PC-9 (cell line): ENCODE measurements at regions not wholly inside any gene's neighbourhood (a gene's known extent, or its start where the extent isn't known, plus 50 kb on each side); places are given as distances from the start of the nearest gene placed in this dataset.

Source experiments
- BruUV-seq: library from RNA; stranded (reverse); fragments of 400-500 nt; replicated peaks from 2 replicates; lab custom pipeline; 2021; lab: Mats Ljungman, UMichigan
- CTCF ChIA-PET: fragments of 300-600 bp; sonication (Branson Sonifier 250); formaldehyde crosslinking; loops from one replicate; lab custom pipeline; 2022; ENCODE audit warnings: antibody characterized with exemption; lab: Charles Lee
- POLR2A ChIA-PET: fragments of 300-600 bp; sonication (Branson Sonifier 250); formaldehyde crosslinking; loops from one replicate; lab custom pipeline; 2022; ENCODE audit warnings: antibody characterized with exemption; ENCODE audit not compliant: unreplicated experiment; lab: Charles Lee
- DNase-seq, 2 experiments: peaks; one replicate each; pipeline versions ENCODE4 v3.0.0 to v3.0.0-alpha.2; 2015 to 2022; ENCODE audit warnings: mixed read lengths in 1 of 2
- H2AFZ ChIP-seq: fragments of 200-600 bp; sonication (generic); 2 replicates; pipeline ENCODE4 v1.8.1; 2017; ENCODE audit warnings: antibody characterized with exemption
- H3F3A ChIP-seq: fragments of 200-600 bp; sonication (generic); 2 replicates; pipeline ENCODE4 v1.8.1; 2017; ENCODE audit warnings: antibody characterized with exemption, mild to moderate bottlenecking, low read depth; ENCODE audit not compliant: insufficient read depth
- H3K27ac ChIP-seq: fragments of 200-600 bp; sonication (generic); 2 replicates; pipeline ENCODE4 v1.6.1; 2016; ENCODE audit warnings: mixed run types
- H3K27me3 ChIP-seq: fragments of 200-600 bp; sonication (generic); 2 replicates; pipeline ENCODE4 v1.6.1; 2016; ENCODE audit warnings: low read depth, mixed run types; ENCODE audit not compliant: insufficient read depth
- H3K36me3 ChIP-seq: fragments of 200-600 bp; sonication (generic); 2 replicates; pipeline ENCODE4 v1.6.1; 2016; ENCODE audit warnings: low read depth, mixed run types
- H3K4me1 ChIP-seq: fragments of 200-600 bp; sonication (generic); replicated peaks from 2 replicates; pipeline ENCODE4 v1.6.1; 2016; ENCODE audit warnings: mixed run types; ENCODE audit not compliant: insufficient read depth
- H3K4me2 ChIP-seq: fragments of 200-600 bp; sonication (generic); 2 replicates; pipeline ENCODE4 v1.6.1; 2017; ENCODE audit warnings: mixed run types
- H3K4me3 ChIP-seq: fragments of 200-600 bp; sonication (generic); 2 replicates; pipeline ENCODE4 v1.6.1; 2016; ENCODE audit warnings: mixed run types
- H3K79me2 ChIP-seq: fragments of 200-600 bp; sonication (generic); 2 replicates; pipeline ENCODE4 v1.6.1; 2017; ENCODE audit warnings: low read depth, mixed run types
- H3K9me2 ChIP-seq: fragments of 200-600 bp; sonication (generic); 2 replicates; pipeline ENCODE4 v1.8.1; 2017; ENCODE audit warnings: mild to moderate bottlenecking; ENCODE audit not compliant: insufficient read depth
- H3K9me3 ChIP-seq: fragments of 200-600 bp; sonication (generic); 2 replicates; pipeline ENCODE4 v1.8.1; 2016; ENCODE audit warnings: low read depth; ENCODE audit not compliant: insufficient read depth
- H4K20me1 ChIP-seq: fragments of 200-600 bp; sonication (generic); 2 replicates; pipeline ENCODE4 v1.8.1; 2017; ENCODE audit not compliant: insufficient read depth
- EZH2 ChIP-seq: fragments of 200-600 bp; sonication (generic); IDR thresholded peaks from 2 replicates; pipeline ENCODE4 v1.8.0; 2017; ENCODE audit warnings: antibody characterized with exemption, low read depth
- intact Hi-C: fragments of 100-400 bp; cut with micrococcal nuclease; formaldehyde crosslinking; loops from one replicate; pipeline ENCODE4 v1.10.0; 2022; ENCODE audit not compliant: unreplicated experiment
- TF ChIP-seq, protein P1 (sequence below): fragments of 200-600 bp; sonication (generic); conservative IDR thresholded peaks from 2 replicates; pipeline ENCODE4 v1.6.1; 2017; ENCODE audit warnings: mixed run types, antibody characterized with exemption, mild to moderate bottlenecking, moderate library complexity

DNA sequence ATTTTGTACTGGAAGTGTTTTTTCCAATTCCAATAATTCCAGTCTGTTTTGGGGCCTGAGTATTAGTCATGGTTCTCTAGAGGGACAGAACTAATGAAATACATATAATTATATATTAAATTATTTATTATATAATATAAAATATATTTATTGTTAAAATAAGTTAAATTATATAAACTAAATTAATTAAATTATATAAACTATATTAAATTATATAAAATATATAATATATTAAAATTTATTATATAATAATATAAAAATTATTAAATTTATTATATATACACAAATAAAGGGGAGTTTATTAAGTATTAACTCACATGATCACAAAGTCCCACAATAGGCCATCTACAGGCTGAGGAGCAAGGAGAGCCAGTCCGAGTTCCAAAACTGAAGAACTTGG, 253.4 kb upstream of the NETO1 start:
- Histone ChIP-seq H3K36me3 (no peaks in the 10 kb centered on the region), H3F3A (no peaks in the 10 kb centered on the region), H2AFZ (no peak overlapping the region), H3K9me3 (peaks cover 5% of the 10 kb centered on the region; the same call in 1 of the 2 replicates), H4K20me1 (no peaks in the 10 kb centered on the region), H3K4me2 (no peak overlapping the region), H3K9me2 (no peaks in the 10 kb centered on the region), H3K79me2 (no peaks in the 10 kb centered on the region), H3K27me3 (no peaks in the 10 kb centered on the region), H3K27ac (no peak overlapping the region), H3K4me3 (no peak overlapping the region), H3K4me1 (peaks cover 6% of the 10 kb centered on the region)
- intact Hi-C loops = no loop called here
- TF ChIP-seq, protein P1, sequence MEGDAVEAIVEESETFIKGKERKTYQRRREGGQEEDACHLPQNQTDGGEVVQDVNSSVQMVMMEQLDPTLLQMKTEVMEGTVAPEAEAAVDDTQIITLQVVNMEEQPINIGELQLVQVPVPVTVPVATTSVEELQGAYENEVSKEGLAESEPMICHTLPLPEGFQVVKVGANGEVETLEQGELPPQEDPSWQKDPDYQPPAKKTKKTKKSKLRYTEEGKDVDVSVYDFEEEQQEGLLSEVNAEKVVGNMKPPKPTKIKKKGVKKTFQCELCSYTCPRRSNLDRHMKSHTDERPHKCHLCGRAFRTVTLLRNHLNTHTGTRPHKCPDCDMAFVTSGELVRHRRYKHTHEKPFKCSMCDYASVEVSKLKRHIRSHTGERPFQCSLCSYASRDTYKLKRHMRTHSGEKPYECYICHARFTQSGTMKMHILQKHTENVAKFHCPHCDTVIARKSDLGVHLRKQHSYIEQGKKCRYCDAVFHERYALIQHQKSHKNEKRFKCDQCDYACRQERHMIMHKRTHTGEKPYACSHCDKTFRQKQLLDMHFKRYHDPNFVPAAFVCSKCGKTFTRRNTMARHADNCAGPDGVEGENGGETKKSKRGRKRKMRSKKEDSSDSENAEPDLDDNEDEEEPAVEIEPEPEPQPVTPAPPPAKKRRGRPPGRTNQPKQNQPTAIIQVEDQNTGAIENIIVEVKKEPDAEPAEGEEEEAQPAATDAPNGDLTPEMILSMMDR = no peak
- TF ChIP-seq EZH2 = no peak
- ChIA-PET POLR2A (no interaction called here), CTCF (no interaction called here)
- BruUV-seq = no TSS peak
- DNase-seq = no peak

DNA sequence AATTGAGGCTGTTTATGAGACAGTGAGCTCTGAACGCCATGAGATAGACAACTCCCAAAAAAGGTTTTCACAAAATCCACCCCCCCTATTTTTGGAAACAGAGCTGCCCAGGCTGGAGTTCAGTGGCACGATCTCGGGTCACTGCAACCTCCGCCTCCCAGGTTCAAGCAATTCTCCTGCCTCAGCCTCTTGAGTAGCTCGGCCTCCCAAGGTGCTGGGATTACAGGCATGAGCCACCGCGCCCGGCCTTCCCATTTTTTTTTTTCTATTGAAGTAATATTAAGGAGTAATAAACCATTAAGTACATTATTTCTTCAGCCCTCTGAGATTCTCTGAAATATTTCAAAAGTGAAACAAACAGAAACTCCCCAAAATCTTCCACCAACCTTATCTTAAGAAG, 252.8 kb upstream of the NETO1 start:
- no peak for DNase-seq
- ChIA-PET POLR2A (no interaction called here), CTCF (no interaction called here)
- peaks cover 9% of the 10 kb centered on the region; the same call in 1 of the 2 replicates for H3K9me3 ChIP-seq
- H3K36me3 ChIP-seq = no peaks in the 10 kb centered on the region
- H2AFZ ChIP-seq = no peak overlapping the region
- no peaks in the 10 kb centered on the region for H3K79me2 ChIP-seq
- no peak overlapping the region for H3K4me3 ChIP-seq
- intact Hi-C loops = no loop called here
- no TSS peak for BruUV-seq
- H3F3A ChIP-seq = no peaks in the 10 kb centered on the region
- TF ChIP-seq EZH2 = no peak
- TF ChIP-seq, protein P1 = no peak
- H3K27ac ChIP-seq = no peak overlapping the region
- H3K27me3 ChIP-seq = no peaks in the 10 kb centered on the region
- H3K9me2 ChIP-seq = no peaks in the 10 kb centered on the region
- no peak overlapping the region for H3K4me2 ChIP-seq
- H3K4me1 ChIP-seq = peaks cover 6% of the 10 kb centered on the region
- no peaks in the 10 kb centered on the region for H4K20me1 ChIP-seq

DNA sequence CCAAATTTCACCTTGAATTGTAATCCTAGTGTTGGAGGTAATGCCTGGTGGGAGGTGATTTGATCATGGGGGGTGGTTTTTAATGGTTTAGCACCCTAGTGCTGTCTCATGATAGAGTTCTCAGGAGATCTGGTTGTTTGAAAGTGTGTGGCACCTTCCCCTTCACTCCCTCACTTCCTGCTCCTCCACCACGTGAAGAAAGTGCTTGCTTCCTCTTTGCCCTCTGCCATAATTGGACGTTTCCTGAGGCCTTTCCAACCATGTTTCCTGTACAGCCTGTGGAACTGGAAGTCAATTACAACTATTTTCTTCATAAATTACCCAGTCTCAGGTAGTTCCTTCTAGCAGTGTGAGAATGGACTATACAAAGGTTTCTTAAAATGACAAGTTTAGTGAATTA, 251.8 kb upstream of the NETO1 start:
- no peaks in the 10 kb centered on the region for H3K27me3 ChIP-seq
- ChIA-PET CTCF (no interaction called here), POLR2A (no interaction called here)
- H3K9me3 ChIP-seq = peaks cover 12% of the 10 kb centered on the region; the same call in 1 of the 2 replicates
- intact Hi-C loops = no loop called here
- no peak for TF ChIP-seq EZH2
- TF ChIP-seq, protein P1 = no peak
- 0 out of 2 replicates have a peak overlapping the region, but pooled peaks have one; percentile 17 for H2AFZ ChIP-seq
- peaks cover 6% of the 10 kb centered on the region for H3K4me1 ChIP-seq
- no peaks in the 10 kb centered on the region for H3K9me2 ChIP-seq
- H3F3A ChIP-seq = no peaks in the 10 kb centered on the region
- H3K36me3 ChIP-seq = no peaks in the 10 kb centered on the region
- DNase-seq = no peak
- H3K79me2 ChIP-seq = no peaks in the 10 kb centered on the region
- H4K20me1 ChIP-seq = no peaks in the 10 kb centered on the region
- BruUV-seq = no TSS peak
- no peak overlapping the region for H3K27ac ChIP-seq
- H3K4me2 ChIP-seq = no peak overlapping the region
- no peak overlapping the region for H3K4me3 ChIP-seq
